ENCODE measurements at regions not wholly inside any gene's neighbourhood (a gene's known extent, or its start where the extent isn't known, plus 50 kb on each side); places are given as distances from the start of the nearest gene placed in this dataset.

DNA sequence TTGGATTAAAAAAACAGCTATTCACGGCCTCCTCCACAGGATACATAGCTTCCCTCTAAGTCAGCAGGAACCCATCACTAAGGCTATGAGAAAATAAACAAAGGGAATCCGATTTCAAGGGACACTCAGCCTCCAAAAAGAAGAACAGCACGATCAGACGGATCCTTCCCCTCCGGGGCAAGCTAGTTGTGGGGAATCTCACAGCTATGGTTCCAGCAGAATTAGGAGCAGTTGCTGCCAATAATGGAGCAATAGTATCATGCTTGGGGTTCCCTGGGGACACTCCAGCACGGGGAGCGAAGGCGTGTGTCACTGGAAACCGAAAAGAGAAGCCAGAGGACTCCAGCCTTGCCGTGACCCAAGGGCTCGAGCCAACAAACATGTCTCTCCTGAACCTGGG lies 163.1 kb downstream of the TTC32 start:
- Histone ChIP-seq H3K4me1 (peaks cover 8% of the 10 kb centered on the region), H3K36me3 (no peaks in the 10 kb centered on the region), H3K4me3 (no peak overlapping the region), H3K27me3 (no peaks in the 10 kb centered on the region), H3K27ac (no peak overlapping the region), H3K9me3 (no peaks in the 10 kb centered on the region)
- DNase-seq (ENCODE audit: extremely low spot score in 2 of 2): peak in 1 of 2 donors; percentile 90
- TF ChIP-seq POLR2AphosphoS5 (IDR thresholded peaks at IDR 0.05; ENCODE audit: insufficient read depth in 1 of 2, low read depth in 1 of 2): peak; percentile 16 to 17
- TF ChIP-seq, protein P1, sequence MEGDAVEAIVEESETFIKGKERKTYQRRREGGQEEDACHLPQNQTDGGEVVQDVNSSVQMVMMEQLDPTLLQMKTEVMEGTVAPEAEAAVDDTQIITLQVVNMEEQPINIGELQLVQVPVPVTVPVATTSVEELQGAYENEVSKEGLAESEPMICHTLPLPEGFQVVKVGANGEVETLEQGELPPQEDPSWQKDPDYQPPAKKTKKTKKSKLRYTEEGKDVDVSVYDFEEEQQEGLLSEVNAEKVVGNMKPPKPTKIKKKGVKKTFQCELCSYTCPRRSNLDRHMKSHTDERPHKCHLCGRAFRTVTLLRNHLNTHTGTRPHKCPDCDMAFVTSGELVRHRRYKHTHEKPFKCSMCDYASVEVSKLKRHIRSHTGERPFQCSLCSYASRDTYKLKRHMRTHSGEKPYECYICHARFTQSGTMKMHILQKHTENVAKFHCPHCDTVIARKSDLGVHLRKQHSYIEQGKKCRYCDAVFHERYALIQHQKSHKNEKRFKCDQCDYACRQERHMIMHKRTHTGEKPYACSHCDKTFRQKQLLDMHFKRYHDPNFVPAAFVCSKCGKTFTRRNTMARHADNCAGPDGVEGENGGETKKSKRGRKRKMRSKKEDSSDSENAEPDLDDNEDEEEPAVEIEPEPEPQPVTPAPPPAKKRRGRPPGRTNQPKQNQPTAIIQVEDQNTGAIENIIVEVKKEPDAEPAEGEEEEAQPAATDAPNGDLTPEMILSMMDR (IDR thresholded peaks at IDR 0.05): no peak
- intact Hi-C loops (cut with DNase I): no loop called here

DNA sequence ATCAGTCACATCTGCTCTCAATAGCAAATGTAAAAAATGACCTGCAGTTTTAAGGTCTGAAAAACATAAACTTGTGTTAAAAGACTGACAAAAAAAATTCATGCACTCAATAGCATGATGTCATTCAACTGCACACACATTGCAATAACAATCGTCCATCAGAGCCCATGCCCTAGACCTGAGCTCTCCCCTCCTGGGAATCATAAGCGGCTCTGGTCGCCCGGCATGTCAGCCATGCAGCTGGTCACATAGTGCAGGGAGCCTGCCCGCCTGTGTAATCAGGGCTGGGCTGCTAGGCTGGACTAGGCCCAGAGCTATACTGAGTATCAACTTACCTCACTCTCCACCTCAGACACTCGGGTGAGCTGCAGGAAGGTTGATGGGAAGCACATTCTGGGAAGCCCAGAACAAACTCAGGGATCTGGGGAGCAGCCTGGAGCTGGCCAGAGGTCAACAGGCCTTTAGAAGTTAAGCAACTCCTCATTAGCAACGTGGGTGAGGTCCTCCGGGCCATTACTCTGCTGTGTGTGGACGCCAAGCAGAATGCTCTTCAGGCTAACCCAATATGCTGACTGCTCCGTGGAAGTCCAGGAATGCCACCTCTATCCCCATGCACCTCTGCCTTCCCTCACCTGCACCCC lies 165.5 kb downstream of the TTC32 start:
- no peak overlapping the region for H3K27ac ChIP-seq
- intact Hi-C loops (cut with DNase I): no loop called here
- H3K9me3 ChIP-seq: no peaks in the 10 kb centered on the region
- no peak for DNase-seq (ENCODE audit: extremely low spot score in 2 of 2)
- H3K36me3 ChIP-seq: no peaks in the 10 kb centered on the region
- no peak overlapping the region for H3K4me3 ChIP-seq
- H3K4me1 ChIP-seq: peaks cover 10% of the 10 kb centered on the region
- TF ChIP-seq, protein P1 (IDR thresholded peaks at IDR 0.05): no peak
- TF ChIP-seq POLR2AphosphoS5 (IDR thresholded peaks at IDR 0.05; ENCODE audit: insufficient read depth in 1 of 2, low read depth in 1 of 2) (no peak), POLR2A (IDR thresholded peaks at IDR 0.05) (no peak)
- no peaks in the 10 kb centered on the region for H3K27me3 ChIP-seq

DNA sequence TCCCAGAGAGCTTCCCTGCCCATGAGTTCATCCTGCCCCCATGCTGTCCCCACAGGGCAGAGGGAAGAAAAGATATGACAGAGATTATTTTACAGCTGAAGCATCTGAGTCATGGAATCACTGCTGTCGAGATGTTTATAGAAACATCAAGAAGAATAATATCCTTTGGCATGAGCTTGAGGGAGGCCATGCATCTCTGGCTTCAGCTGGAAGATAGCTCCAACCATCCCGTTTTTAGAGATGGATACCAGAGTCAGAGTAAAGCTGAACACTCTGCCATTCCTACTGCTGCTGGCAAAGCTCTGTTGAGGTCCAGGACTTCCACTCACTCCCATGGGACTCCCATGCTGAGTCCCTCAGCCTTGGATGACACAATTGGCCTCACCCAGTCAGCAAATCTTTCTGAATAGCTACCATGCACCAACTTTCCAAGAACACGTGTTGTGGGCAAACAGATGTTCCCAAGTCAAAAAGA lies 167.8 kb downstream of the TTC32 start:
- H3K4me3 ChIP-seq: no peak overlapping the region
- no peak for TF ChIP-seq POLR2A (IDR thresholded peaks at IDR 0.05)
- peak in 1 of 2 donors; percentile 21 for TF ChIP-seq POLR2AphosphoS5 (IDR thresholded peaks at IDR 0.05; ENCODE audit: insufficient read depth in 1 of 2, low read depth in 1 of 2)
- no peaks in the 10 kb centered on the region for H3K9me3 ChIP-seq
- H3K27me3 ChIP-seq: no peaks in the 10 kb centered on the region
- intact Hi-C loops (cut with DNase I): no loop called here
- H3K4me1 ChIP-seq: peaks cover 10% of the 10 kb centered on the region
- H3K27ac ChIP-seq: peak overlapping the region; percentile 27
- DNase-seq (ENCODE audit: extremely low spot score in 2 of 2): no peak
- no peaks in the 10 kb centered on the region for H3K36me3 ChIP-seq

GRCh38 chr2:19733390-19733789 lies 168.4 kb downstream of the TTC32 start:
- Histone ChIP-seq H3K27me3 (no peaks in the 10 kb centered on the region), H3K4me1 (peaks cover 10% of the 10 kb centered on the region), H3K4me3 (no peak overlapping the region), H3K27ac (peak overlapping the region; percentile 27), H3K36me3 (no peaks in the 10 kb centered on the region), H3K9me3 (no peaks in the 10 kb centered on the region)
- DNase-seq (ENCODE audit: extremely low spot score in 2 of 2): no peak
- intact Hi-C loops (cut with DNase I): no loop called here
- TF ChIP-seq POLR2A (IDR thresholded peaks at IDR 0.05): no peak
- TF ChIP-seq, protein P1 (IDR thresholded peaks at IDR 0.05): no peak
- TF ChIP-seq POLR2AphosphoS5 (IDR thresholded peaks at IDR 0.05; ENCODE audit: insufficient read depth in 1 of 2, low read depth in 1 of 2): no peak

DNA sequence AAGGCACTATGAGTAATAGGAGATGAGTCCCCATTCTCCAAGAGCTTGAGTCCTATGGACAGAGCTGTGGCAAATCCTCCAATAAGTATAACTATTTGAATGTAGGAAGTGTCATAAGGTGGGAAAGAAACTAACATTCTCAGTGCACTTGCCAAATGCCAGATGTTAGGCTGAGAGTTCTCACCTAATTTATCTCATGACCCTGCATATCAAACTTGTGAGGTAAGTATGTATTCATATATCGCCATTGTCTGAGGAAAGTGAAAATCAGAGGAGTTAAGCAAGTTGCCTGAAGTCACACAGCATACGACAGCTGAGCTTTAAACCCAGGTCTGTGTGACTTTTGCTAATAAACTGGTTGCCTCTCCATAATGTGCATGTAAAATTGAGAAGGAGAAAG lies 169.5 kb downstream of the TTC32 start:
- TF ChIP-seq POLR2A (IDR thresholded peaks at IDR 0.05) (no peak), POLR2AphosphoS5 (IDR thresholded peaks at IDR 0.05; ENCODE audit: insufficient read depth in 1 of 2, low read depth in 1 of 2) (no peak)
- TF ChIP-seq, protein P1 (IDR thresholded peaks at IDR 0.05): no peak
- H3K9me3 ChIP-seq: no peaks in the 10 kb centered on the region
- H3K4me1 ChIP-seq: peaks cover 10% of the 10 kb centered on the region
- no peak overlapping the region for H3K27ac ChIP-seq
- no peaks in the 10 kb centered on the region for H3K27me3 ChIP-seq
- H3K36me3 ChIP-seq: no peaks in the 10 kb centered on the region
- intact Hi-C loops (cut with DNase I): no loop called here
- no peak overlapping the region for H3K4me3 ChIP-seq
- no peak for DNase-seq (ENCODE audit: extremely low spot score in 2 of 2)

All from vagina (tissue), 2 donors.